HG03159 (cell line): ENCODE measurements at regions not wholly inside any gene's neighbourhood (a gene's known extent, or its start where the extent isn't known, plus 50 kb on each side); places are given as distances from the start of the nearest gene placed in this dataset.

Experiments used
- ATAC-seq: cut with Tn5 transposase; IDR thresholded peaks from one replicate; pipeline ENCODE4 v1.9.1; 2021; ENCODE audit warnings: mild to moderate bottlenecking, moderate library complexity; ENCODE audit not compliant: unreplicated experiment

DNA sequence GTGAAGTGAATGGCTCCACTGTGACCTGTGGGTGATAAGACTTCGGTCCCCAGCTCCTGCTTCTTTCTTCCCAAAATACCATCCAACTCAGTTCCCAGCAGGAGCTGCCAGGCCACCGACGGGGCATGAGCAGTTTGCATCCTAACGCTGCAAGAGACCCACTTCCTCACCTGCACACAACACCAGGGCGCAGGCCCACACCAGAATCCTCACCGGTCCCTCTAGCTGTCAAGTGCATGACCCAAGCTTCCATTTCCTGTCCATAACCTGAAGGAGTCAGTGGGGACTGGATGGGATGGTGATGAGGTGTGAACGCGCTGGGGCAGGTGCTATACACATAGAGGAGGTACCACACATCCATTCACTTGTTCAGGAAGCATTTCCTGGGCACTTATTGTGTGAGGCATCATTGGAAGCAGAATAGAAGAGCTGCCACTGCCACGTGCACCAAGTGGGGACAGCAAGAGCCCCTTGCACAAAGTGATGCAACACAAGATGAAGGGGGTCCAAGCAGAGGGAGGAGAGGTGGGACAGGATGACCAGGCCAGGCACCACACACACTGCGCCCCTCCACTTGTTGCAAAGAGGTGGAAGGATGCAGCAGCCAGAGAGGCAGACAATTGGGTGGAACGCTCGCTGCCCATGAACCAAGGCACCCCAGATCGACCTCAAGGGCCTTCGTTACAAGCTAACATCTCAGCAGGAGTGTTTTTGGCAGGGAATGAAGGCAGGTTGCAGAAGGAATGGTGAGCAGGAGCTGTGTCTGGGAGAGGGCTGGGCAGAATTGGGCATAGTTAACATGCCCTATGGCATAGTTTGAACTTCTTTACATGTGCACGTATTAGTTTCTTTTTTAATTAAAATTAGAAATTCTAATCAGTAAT is 605.8 kb upstream of the MGMT start:
- ATAC-seq, result no peak

GRCh38 chr10:128863411-128863810 is 603.6 kb upstream of the MGMT start:
- ATAC-seq, result no peak

DNA sequence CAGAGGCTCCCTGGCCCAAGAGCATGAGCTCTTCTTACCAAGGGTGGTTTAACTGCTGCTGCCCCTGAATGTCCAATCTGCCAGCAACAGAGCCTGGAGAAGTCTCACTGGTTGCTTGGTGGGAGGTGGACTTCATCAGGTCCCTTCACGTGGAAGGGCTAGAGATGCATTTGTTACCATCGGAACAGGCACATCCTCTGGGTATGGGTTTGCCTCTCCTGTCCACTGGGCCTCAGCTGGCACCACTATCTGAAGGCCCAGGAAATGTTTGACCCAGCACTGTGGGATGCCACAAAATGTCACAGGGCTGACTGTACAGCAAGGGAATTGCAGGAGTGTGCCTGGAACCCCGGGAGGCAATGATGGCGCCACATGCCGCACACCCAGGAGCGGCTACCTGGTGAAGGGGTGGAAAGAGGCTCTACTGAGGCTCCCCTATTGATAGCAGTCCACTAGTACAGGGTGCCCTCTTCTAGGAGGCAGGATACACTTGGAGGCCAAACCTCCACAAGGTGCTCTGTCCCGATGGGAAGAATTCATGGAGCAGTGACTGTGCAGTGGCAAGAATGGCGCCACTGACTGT is 603.1 kb upstream of the MGMT start:
- ATAC-seq, result no peak

DNA sequence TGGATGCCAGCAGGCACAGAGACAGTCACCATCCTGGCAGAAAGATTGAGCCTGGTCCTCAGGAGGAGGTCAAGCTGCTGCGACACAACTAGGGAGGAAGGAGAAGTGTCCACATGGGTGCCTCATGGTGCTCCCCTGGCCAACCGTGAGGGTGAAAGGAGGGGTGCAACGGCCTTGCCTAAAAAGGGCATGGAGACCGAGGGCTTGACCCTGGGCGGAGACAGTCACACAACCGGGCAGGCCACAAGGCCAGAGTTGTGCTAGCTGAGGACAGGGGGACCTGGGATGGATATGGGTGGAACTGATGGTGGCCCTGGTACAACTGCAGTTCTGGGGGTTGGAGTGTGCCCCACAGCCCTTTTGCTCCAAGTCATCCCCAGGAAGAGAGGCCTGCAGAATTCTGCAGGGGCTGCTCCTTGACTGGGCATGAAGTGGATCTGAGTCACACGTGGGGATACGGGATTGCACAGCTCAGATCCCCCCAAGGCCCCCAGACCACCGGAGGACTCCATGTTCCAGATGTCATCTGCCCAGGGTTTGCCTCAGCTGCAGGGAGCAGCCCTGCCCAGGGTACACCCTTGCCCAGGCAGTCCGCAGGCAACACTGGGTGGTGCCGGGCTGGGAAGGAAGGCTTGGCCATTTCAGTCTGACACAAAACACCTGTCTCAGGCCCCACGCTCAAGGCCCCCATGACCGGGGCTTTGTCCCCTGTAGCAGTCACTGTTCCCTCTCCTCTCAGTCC is 602.3 kb upstream of the MGMT start:
- no peak for ATAC-seq

GRCh38 chr10:128865436-128866195 is 601.4 kb upstream of the MGMT start:
- no peak for ATAC-seq

DNA sequence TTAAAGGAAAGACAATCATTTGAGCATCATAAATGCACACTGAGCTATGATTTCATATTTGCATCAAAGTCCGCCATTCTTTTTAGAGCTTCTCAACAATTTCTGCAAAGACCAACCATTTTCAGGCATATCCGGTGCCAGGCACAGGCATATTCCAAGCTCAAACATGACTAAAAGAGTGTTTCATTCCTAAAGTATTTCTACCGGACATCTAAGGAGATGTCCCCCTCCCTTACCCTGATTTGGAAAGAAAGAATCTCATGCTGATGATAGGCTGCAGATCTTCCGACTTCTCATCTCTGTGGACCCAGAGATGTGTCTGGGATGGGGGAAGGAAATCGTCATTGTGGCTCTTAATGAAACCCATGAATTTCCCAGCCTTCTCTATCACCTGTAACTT is 600.5 kb upstream of the MGMT start:
- ATAC-seq, result no peak

DNA sequence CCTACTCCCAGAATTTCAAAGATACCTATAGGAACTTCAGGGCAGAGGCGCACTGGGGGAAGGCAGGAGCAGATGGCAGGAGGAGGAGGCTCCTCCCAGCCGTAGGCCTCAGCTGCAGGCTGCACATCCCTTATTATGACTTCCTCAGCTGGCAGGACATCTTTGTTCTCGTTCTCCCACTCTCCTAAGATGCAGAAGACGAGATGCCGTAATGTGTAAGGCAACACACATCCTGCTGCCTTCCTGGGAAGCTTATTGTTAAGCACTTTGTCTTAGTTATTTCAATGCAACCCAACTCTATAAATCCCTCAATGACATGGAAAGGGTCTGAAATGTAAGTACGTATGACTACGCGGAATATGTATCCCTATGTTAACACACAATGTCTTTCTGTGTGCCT is 599.8 kb upstream of the MGMT start:
- no peak for ATAC-seq

- no peak for ATAC-seq
Measured at GRCh38 chr10:128867819-128868218, 599.2 kb upstream of the MGMT start.

DNA sequence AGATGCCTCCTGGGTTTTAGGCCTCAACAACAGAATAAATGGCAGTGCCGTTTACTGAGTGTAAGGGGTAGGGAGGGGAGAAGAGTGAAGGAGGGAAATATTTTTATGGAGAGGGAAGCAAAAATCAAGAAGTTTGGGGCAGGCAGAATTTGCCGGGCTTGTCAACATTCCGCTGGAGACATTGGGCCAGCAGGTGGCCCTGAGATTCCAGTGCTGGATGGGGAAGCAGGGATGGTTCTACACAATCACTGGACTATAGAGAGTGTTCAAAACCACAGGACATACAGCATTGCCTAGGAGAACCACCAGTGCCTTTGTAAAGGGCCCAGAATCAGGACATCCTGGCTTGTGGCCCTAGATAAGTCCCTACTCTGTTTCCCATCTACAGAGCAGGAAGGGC is 598.6 kb upstream of the MGMT start:
- ATAC-seq, result no peak

GRCh38 chr10:128869101-128869749 is 597.8 kb upstream of the MGMT start:
- no peak for ATAC-seq

GRCh38 chr10:128870830-128871597 is 596.0 kb upstream of the MGMT start:
- ATAC-seq, result no peak

DNA sequence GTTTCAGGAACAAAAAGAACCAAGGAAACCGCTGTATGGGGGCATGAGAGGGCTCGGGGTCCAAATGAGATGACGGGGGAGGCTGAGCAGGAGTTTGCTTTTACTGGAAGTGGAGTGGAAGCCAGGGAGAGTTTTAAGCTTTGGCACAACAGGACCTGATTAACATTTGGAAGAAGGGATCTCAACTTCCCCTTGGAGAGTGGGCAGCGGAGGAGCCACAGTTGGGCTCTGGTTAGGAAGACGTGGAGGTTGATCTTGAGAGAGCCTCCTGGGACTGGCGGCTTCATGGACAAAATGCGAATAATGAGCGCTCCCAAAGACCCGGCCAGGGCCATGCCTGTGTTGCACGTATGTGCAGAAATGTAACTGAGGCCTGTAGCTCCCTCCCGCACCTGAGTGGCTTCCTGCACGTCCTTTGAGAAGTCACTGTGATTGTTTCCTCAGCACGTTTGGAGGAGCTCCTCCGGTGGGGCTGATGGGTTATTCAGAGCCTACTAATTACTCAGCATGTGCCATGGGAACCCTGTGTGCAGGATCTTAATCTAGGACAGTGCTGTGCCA is 595.3 kb upstream of the MGMT start:
- ATAC-seq, result no peak

GRCh38 chr10:128873411-128874054 is 593.5 kb upstream of the MGMT start:
- no peak for ATAC-seq

DNA sequence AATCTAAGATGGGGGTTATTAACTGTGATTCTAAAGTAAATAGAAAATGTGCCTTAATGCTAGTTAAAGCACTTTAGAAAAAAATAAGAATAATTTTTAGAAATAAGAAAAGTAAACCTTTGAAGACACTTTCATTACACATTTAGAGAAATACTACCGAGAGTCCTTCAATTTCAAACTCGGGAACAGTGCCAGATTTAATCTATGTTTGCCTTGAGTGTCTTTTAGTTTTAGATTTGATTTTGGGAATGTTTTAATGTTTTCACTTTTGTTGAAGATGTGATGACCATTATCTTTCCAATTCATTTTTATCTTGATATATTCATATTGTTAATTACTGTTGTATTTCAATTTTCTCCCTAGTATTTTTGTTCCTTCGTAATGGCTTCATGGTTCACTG is 592.7 kb upstream of the MGMT start:
- no peak for ATAC-seq

- ATAC-seq, result no peak
Measured at GRCh38 chr10:128875030-128875744, 591.9 kb upstream of the MGMT start.

GRCh38 chr10:128875956-128876736 is 590.9 kb upstream of the MGMT start:
- no peak for ATAC-seq

GRCh38 chr10:128877141-128877540 is 589.9 kb upstream of the MGMT start:
- no peak for ATAC-seq

- ATAC-seq, result no peak
Measured at GRCh38 chr10:128877936-128878335, 589.1 kb upstream of the MGMT start.
